GM19328 (cell line): ENCODE measurements at regions not wholly inside any gene's neighbourhood (a gene's known extent, or its start where the extent isn't known, plus 50 kb on each side); places are given as distances from the start of the nearest gene placed in this dataset.
A peak's percentile ranks its signal among the peaks of the same experiment; 100 is the strongest.
"Not testable (repeated sequence)": the region's sequence is repeated elsewhere in the genome, so short reads cannot be mapped to it uniquely, and the experiment has no call there.

Experiments used
- ATAC-seq: cut with Tn5 transposase; IDR thresholded peaks from one replicate; pipeline ENCODE4 v1.9.1; 2021; ENCODE audit warnings: mild to moderate bottlenecking, moderate library complexity; ENCODE audit not compliant: unreplicated experiment

GRCh38 chr7:106713452-106713851 lies 52.5 kb upstream of the CCDC71L start:
- ATAC-seq = not testable (repeated sequence)

- ATAC-seq = not testable (repeated sequence)
Observed at GRCh38 chr7:106714590-106715442, 53.9 kb upstream of the CCDC71L start.

GRCh38 chr7:106715730-106716129 lies 54.8 kb upstream of the CCDC71L start:
- ATAC-seq = no peak

- ATAC-seq = no peak
Observed at GRCh38 chr7:106717254-106717954, 56.4 kb upstream of the CCDC71L start.

- ATAC-seq = peak; percentile 63
Observed at GRCh38 chr7:106717955-106718871, 57.3 kb upstream of the CCDC71L start.

GRCh38 chr7:106720641-106721040 lies 59.7 kb upstream of the CCDC71L start:
- ATAC-seq = peak; percentile 58

- ATAC-seq = no peak
Observed at GRCh38 chr7:106721816-106722785, 61.1 kb upstream of the CCDC71L start.

GRCh38 chr7:106723398-106723797 lies 62.4 kb upstream of the CCDC71L start:
- ATAC-seq = no peak

- no peak for ATAC-seq
Observed at GRCh38 chr7:106729720-106730385, 68.9 kb upstream of the CCDC71L start.

GRCh38 chr7:106731187-106731586 lies 70.2 kb upstream of the CCDC71L start:
- peak; percentile 88 for ATAC-seq

- ATAC-seq = peak; percentile 7
Observed at GRCh38 chr7:106731646-106732444, 70.9 kb upstream of the CCDC71L start.

- ATAC-seq = no peak
Observed at GRCh38 chr7:106735637-106736036, 74.7 kb upstream of the CCDC71L start.

GRCh38 chr7:106736123-106736507 lies 75.2 kb upstream of the CCDC71L start:
- no peak for ATAC-seq

GRCh38 chr7:106736508-106737201 lies 75.7 kb upstream of the CCDC71L start:
- ATAC-seq = peak; percentile 92

GRCh38 chr7:106737202-106737562 lies 76.2 kb upstream of the CCDC71L start:
- ATAC-seq = no peak

- no peak for ATAC-seq
Observed at GRCh38 chr7:106740806-106741205, 79.8 kb upstream of the CCDC71L start.

GRCh38 chr7:106744563-106745091 lies 83.7 kb upstream of the CCDC71L start:
- no peak for ATAC-seq

- ATAC-seq = not testable (repeated sequence)
Observed at GRCh38 chr7:106747301-106747700, 86.3 kb upstream of the CCDC71L start.
